Mammary epithelial cell (primary cell): ENCODE measurements at regions not wholly inside any gene's neighbourhood (a gene's known extent, or its start where the extent isn't known, plus 50 kb on each side); places are given as distances from the start of the nearest gene placed in this dataset.

Experiments used
- CTCF ChIP-seq, 2 donors: IDR thresholded peaks in 1 of 2; conservative IDR thresholded peaks in 1 of 2; 2 replicates each; pipeline ENCODE4 v1.5.1; 2011 to 2012; ENCODE audit warnings: inconsistent platforms in 2 of 2, low read length in 2 of 2, mild to moderate bottlenecking in 2 of 2, control low read depth in 1 of 2, low read depth in 1 of 2; ENCODE audit not compliant: insufficient read depth in 1 of 2; ENCODE audit errors: extremely low read depth in 1 of 2
- EZH2 ChIP-seq: IDR thresholded peaks from 2 replicates; pipeline ENCODE4 v1.6.1; 2012; ENCODE audit warnings: low read length, inconsistent platforms, borderline replicate concordance

- TF ChIP-seq CTCF (conservative IDR thresholded peaks at IDR 0.05 in 1 of 2, IDR thresholded peaks at IDR 0.05 in 1 of 2; ENCODE audit: extremely low read depth in 1 of 2, insufficient read depth in 1 of 2, low read depth in 1 of 2, low read length in 2 of 2) (no peak), EZH2 (no peak)
Measured at GRCh38 chr7:115805458-115805857, 225.1 kb downstream of the TFEC start.
